Esophagus squamous epithelium (tissue), 4 donors: ENCODE measurements at regions not wholly inside any gene's neighbourhood (a gene's known extent, or its start where the extent isn't known, plus 50 kb on each side); places are given as distances from the start of the nearest gene placed in this dataset.

Experiments used
- POLR2A ChIP-seq, 4 donors: fragments of 450-650 bp; IDR thresholded peaks; one replicate each; pipeline ENCODE4 v1.6.1; 2017; ENCODE audit warnings: antibody characterized with exemption in 4 of 4, mild to moderate bottlenecking in 4 of 4, moderate library complexity in 3 of 4
- TF ChIP-seq, protein P1 (sequence below), 6 experiments: fragments of 450-650 bp in 4 of 6; fragments of 200-600 bp in 2 of 6; sonication (generic) in 2 of 6; IDR thresholded peaks; one replicate each; pipeline ENCODE4 v1.5.1; 2016 to 2019; ENCODE audit warnings: antibody characterized with exemption in 6 of 6, mild to moderate bottlenecking in 4 of 6, moderate library complexity in 4 of 6

- TF ChIP-seq, protein P1, sequence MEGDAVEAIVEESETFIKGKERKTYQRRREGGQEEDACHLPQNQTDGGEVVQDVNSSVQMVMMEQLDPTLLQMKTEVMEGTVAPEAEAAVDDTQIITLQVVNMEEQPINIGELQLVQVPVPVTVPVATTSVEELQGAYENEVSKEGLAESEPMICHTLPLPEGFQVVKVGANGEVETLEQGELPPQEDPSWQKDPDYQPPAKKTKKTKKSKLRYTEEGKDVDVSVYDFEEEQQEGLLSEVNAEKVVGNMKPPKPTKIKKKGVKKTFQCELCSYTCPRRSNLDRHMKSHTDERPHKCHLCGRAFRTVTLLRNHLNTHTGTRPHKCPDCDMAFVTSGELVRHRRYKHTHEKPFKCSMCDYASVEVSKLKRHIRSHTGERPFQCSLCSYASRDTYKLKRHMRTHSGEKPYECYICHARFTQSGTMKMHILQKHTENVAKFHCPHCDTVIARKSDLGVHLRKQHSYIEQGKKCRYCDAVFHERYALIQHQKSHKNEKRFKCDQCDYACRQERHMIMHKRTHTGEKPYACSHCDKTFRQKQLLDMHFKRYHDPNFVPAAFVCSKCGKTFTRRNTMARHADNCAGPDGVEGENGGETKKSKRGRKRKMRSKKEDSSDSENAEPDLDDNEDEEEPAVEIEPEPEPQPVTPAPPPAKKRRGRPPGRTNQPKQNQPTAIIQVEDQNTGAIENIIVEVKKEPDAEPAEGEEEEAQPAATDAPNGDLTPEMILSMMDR (IDR thresholded peaks at IDR 0.05): no peak
- no peak for TF ChIP-seq POLR2A (IDR thresholded peaks at IDR 0.05)
Observed at GRCh38 chr4:32831104-32831503, 2110.9 kb downstream of the PCDH7 start.
